ENCODE measurements at regions not wholly inside any gene's neighbourhood (a gene's known extent, or its start where the extent isn't known, plus 50 kb on each side); places are given as distances from the start of the nearest gene placed in this dataset.
"Not testable (repeated sequence)": the region's sequence is repeated elsewhere in the genome, so short reads cannot be mapped to it uniquely, and the experiment has no call there.

GRCh38 chr4:149987330-149988086, 90.7 kb upstream of the DCLK2 start:
- no peak for DNase-seq (ENCODE audit: low read depth)

DNA sequence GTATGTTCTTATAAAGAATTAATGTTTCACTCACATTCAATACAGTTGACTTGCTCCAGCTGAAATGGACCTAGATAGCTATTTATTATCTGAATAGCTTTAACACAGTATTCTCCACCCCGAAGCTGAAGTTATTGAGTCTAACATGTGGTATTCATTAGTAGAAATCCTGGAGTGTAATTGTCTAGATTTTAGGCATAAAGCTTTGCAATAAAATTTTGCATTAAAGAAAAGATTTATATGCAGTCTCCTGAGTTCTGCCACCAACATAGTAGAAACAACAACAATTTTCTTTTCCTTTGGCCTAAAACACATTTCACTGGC, 90.2 kb upstream of the DCLK2 start:
- no peak for DNase-seq (ENCODE audit: low read depth)

- DNase-seq (ENCODE audit: low read depth): no peak
Observed at GRCh38 chr4:149993030-149993429, 85.2 kb upstream of the DCLK2 start.

- DNase-seq (ENCODE audit: low read depth): no peak
Observed at GRCh38 chr4:149995134-149995756, 83.0 kb upstream of the DCLK2 start.

DNA sequence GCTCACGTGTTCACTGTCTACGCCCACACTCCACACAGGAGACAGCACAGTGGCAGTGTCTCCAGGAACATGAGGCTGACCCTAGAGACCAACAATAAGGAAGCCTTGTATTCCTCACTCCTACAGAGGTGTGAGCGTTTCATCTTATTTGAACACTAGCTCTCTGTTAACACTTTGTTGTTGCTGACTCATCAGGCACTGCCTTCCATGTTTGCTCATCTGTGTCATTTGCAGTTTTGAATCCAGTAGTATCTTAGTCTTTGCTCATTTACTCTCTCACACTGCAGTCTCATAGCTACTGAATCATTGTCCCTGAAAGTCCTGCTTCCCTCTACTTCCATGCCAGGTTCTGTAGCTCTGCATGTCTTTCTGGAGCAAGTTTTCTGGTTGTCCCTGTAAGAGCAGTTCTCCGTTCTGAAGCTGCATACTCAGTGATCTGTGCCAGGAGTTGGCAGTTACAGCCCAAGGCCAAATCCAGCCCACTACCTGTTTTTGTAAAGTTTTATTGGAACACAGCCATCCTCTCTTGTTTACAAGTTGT, 80.3 kb upstream of the DCLK2 start:
- no peak for DNase-seq (ENCODE audit: low read depth)

- DNase-seq (ENCODE audit: low read depth): no peak
Observed at GRCh38 chr4:149999485-150000074, 78.7 kb upstream of the DCLK2 start.

DNA sequence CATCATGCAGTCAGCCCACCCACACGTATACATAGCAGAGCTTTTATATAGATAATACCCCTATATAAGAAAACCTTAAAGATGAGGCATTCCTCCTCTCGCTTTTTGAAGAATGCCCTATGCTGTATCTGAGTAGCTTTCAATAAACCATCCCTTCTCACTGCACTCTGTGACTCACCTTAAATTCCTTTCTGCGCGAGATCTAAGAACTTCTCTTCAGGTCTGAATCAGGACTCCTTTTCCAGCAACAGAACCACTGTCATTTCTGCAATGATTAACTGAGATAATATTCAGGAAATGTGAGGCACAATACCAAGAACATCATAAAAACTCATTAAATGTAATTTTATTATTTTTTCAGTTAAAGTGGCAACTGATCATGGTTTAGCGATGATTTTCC, 76.4 kb upstream of the DCLK2 start:
- DNase-seq (ENCODE audit: low read depth): no peak

- DNase-seq (ENCODE audit: low read depth): no peak
Observed at GRCh38 chr4:150002561-150002960, 75.7 kb upstream of the DCLK2 start.

- no peak for DNase-seq (ENCODE audit: low read depth)
Observed at GRCh38 chr4:150004481-150004880, 73.8 kb upstream of the DCLK2 start.

- no peak for DNase-seq (ENCODE audit: low read depth)
Observed at GRCh38 chr4:150005537-150005936, 72.7 kb upstream of the DCLK2 start.

GRCh38 chr4:150006197-150006596, 72.0 kb upstream of the DCLK2 start:
- no peak for DNase-seq (ENCODE audit: low read depth)

GRCh38 chr4:150007512-150007911, 70.7 kb upstream of the DCLK2 start:
- no peak for DNase-seq (ENCODE audit: low read depth)

DNA sequence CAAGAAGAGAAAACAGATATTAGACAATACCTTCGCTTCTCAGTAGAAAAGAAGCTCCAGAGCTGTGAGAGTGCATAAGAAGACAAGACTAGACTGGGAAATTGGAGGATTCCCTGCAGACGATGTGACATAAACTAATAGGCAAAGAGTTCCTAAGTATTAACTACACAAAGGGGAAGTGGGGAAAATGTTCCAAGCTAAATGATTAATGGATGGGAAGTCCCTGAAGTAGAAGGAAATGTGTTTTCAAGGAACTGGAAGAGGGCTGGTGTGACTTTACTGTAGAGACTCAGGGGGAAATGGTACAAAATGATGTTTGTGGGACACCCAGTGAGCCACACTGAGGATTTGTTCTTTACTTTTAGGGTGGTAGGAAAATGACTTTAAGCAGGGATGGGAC, 69.7 kb upstream of the DCLK2 start:
- no peak for DNase-seq (ENCODE audit: low read depth)

DNA sequence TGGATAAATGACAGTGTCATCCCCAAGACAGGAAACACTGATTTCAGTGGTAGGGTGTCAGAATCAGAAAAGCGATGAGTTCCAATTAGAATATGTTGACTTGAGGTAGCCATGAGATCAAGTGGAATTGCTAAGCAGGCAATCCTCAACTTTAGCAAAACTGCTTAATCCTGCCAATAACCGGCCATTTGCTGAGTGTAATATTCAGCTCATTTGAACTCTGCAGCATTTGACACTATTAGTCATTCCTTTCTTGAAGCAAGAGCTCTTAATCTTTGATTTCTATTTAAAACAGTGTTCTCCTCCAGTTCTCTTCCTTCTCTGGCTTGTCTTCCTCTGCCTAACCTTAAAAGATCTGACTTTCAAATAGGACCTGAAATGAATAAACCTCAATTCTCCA, 68.7 kb upstream of the DCLK2 start:
- no peak for DNase-seq (ENCODE audit: low read depth)

- DNase-seq (ENCODE audit: low read depth): no peak
Observed at GRCh38 chr4:150010525-150011126, 67.6 kb upstream of the DCLK2 start.

DNA sequence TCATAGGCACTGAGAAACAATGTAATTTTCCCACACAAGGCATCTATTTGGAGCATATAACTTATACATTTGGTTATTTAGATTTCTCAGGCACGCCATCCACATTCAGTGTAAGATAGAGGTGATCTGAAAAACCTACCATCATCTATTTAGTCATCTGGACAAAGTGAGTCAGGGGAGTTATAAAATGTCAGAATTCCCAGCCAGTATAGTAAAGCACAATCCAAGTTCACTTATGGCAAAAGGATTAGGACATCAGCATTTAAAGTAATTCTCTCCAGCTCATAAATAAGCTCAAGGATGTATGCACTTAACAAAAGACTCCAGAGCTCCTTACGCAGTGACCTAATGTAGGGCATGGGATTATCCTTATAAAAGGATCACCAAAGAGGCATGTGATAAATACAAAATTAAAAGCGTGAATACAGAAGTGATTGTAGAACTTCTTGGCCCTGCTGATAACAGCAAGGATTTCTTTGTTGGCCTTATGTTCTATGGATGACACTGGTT, 65.3 kb upstream of the DCLK2 start:
- DNase-seq (ENCODE audit: low read depth): no peak

DNA sequence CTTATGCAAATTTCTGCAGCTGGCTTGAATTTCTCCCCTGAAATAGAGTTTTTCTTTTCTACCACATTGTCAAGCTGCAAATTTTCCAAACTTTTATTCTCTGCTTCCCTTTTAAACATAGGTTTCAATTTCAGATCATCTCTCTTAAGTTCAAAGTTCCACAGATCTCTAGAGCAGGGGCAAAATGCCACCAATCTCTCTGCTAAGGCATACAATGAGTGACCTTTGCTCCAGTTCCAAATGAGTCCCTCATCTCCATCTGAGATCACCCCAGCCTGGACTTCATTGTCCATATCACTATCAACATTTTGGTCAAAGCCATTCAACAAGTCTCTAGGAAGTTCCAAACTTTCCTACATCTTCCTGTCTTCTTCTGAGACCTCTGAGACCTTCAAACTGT, 62.3 kb upstream of the DCLK2 start:
- DNase-seq (ENCODE audit: low read depth): not testable (repeated sequence)

- DNase-seq (ENCODE audit: low read depth): not testable (repeated sequence)
Observed at GRCh38 chr4:150016621-150017020, 61.6 kb upstream of the DCLK2 start.

- DNase-seq (ENCODE audit: low read depth): no peak
Observed at GRCh38 chr4:150018257-150018656, 60.0 kb upstream of the DCLK2 start.

GRCh38 chr4:150021483-150021882, 56.8 kb upstream of the DCLK2 start:
- DNase-seq (ENCODE audit: low read depth): no peak

- no peak for DNase-seq (ENCODE audit: low read depth)
Observed at GRCh38 chr4:150023489-150023888, 54.8 kb upstream of the DCLK2 start.

DNA sequence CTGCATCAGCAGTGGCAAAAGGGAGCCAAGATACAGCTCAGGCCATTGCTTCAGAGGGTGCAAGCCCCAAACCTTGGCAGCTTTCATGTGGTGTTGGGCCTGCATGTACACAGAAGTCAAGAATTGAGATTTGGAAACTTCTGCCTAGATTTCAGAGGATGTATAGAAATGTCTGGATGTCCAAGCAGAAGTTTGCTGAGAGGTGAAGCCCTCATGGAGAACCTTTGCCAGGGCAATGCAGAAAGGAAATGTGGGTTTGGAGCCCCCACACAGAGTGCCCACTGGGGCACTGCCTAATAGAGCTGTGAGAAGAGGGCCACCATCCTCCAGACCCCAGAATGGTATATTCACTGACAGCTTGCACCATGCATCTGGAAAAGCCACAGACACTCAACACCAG, 51.3 kb upstream of the DCLK2 start:
- not testable (repeated sequence) for DNase-seq (ENCODE audit: low read depth)

Data from CMK (cell line).